Erythroblast (primary cell): ENCODE measurements at regions not wholly inside any gene's neighbourhood (a gene's known extent, or its start where the extent isn't known, plus 50 kb on each side); places are given as distances from the start of the nearest gene placed in this dataset.

ENCODE experiments used
- GATA1 ChIP-seq: IDR thresholded peaks from 2 replicates; pipeline ENCODE4 v1.6.1; 2011; ENCODE audit warnings: low read depth, mild to moderate bottlenecking, control low read depth, low read length, moderate library complexity
- POLR2A ChIP-seq: IDR thresholded peaks from 2 replicates; pipeline ENCODE4 v1.6.1; 2011; ENCODE audit warnings: mild to moderate bottlenecking, low read length

DNA sequence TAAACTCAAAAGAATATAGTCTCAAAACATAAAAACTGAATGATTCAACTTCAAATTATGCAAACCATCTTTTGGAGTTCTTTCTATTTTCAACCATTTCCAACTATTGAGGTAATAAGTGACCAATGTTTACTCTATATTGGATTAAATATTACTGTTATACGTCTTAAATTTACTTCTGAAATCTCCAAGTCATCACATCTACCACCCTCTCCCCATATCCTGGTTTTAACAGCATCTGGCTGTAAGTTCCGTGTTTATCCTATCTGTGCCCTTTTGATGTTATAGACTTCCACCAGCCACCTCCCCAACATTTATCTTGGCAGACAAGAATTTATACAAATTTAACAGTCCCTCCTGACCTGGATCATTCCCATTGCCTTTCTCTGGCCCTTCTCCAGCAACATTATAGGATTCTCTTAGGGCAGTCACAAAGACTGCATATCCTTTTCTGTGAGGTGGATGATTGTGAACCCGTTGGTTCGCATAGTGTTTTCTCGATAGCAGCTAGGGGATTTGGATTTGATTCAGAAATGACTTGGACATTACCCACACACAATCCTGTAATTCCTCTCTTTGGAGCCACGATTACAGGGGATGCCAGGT is 313.4 kb upstream of the FMN2 start:
- TF ChIP-seq POLR2A (no peak), GATA1 (no peak)
